RKO (cell line): ENCODE measurements at regions not wholly inside any gene's neighbourhood (a gene's known extent, or its start where the extent isn't known, plus 50 kb on each side); places are given as distances from the start of the nearest gene placed in this dataset.

Experiments used
- DNase-seq: peaks from one replicate; pipeline ENCODE4 v3.0.0-alpha.2; 2016; ENCODE audit warnings: low spot score

DNA sequence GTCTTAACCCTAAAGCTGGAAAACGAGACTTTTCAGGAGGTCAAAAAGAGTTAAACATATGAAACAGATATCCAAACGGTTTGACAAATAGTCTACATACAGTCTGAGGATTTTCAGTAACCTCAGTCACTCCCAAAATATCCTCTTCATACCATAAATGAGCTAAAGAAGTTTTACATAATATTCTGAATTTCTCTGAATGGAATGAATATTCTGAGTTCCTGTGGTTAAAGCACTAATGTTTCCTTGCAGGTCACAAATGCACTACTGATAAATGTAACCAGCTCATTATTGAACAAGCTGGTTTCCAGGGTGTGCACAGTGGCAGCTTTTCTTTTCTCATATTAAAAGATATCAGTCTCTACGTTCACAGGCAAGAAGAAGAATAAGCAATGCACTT, 137.4 kb upstream of the POU1F1 start:
- no peak for DNase-seq

GRCh38 chr3:87410110-87410509, 133.7 kb upstream of the POU1F1 start:
- DNase-seq, result no peak

DNA sequence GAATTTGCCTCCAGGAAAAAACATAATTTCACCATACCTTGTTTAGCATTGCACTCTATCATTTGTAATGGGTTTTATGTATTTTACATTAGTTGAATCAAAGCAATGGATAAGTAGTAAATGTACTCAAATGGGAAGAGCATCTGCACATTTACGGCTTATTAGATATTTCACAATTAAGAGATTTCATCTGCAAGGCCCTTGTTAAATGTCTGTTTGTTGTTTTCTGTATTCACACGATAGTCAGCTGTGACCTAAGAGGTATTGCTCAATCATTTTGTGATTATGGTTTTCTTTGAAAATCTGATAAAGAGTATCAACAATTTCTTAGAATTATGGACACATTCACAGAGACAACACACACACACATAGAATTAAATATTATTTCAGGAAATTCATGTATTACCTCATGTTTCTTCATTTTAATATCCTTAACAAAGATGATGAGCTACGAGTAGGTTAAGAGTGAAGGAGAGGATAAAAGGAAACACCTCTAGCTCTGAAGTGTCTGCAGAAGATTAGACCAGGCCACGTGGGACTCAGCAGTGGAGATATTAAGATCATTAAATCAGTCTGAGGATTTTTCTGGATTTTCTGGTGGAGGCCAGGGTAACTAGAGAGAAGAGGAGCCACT, 121.9 kb upstream of the POU1F1 start:
- no peak for DNase-seq

DNA sequence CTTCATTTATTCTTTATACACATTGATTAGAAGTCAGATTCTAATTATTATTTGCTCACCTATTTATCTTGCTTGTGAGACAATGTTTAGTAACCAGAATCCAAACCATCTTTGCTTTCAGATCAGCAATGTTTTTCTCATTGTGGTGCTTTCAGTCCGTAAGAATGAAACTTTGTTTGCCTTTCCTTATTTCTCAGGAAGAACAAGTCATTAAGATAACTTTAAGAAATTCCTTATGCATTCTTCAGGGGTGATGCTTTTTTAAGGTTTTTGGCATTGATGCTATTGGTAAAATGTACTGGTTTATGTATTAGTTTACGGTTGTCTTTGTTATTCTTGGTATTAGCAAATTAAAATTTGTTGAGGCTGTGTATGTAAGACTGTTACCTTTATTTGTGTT, 120.8 kb upstream of the POU1F1 start:
- DNase-seq, result no peak

DNA sequence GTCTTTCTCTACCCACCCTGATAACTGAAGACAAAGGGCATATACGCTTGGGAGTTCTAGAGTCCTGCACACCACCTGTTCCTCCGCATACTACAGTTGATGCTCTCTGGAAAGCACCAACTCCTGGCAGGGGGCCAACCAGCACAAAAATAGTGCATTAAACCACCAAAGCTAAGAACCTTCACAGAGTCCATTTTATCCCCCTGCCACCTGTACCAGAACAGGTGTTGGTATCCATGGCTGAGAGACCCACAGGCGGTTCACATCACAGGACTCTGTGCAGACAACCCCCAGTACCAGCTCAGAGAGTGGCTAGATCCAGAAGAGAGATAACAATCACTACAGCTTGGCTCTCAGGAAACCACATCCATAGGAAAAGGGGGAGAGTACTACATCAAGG, 114.4 kb upstream of the POU1F1 start:
- DNase-seq, result no peak

- DNase-seq, result no peak
These were observed 114.0 kb upstream of the POU1F1 start for GRCh38 chr3:87390353-87390752.

GRCh38 chr3:87375231-87375682, 98.9 kb upstream of the POU1F1 start:
- DNase-seq, result no peak

DNA sequence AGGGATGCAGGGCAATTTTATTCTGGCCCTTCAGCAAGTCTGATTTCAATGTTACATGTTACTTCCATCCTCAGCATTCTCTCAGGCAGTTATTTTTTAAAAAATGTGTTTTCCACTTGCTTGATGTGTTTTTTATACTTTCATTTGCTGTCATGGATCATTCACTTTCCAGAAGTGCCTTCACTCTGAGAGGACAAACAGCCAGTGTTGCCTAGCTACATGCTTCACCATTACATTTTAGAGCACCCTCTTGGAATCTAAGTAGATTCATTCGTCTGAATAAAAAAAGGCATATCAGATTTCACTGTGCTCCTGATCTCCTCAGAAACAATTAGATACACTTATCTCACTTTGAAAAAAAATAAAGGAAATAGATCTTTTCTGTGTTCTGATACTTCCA, 93.6 kb upstream of the POU1F1 start:
- DNase-seq, result no peak

DNA sequence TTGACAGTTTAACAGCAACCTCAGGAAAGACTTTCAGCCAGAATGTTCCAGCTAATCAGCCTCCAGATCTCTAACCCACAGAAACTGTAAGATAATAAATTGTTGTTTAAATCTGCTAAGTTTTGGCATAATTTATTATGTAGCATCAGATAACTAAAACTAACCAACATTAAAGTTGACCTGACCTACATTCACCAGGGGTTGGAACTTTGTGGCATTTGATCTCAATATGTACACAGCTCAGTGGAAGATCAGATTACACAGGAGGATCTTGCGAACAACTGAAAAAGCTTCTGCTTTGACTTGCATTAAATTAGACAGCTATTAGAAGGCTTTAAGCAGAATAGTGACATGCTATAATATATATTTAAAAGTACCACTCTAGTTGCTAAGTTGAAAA, 91.4 kb upstream of the POU1F1 start:
- no peak for DNase-seq

DNA sequence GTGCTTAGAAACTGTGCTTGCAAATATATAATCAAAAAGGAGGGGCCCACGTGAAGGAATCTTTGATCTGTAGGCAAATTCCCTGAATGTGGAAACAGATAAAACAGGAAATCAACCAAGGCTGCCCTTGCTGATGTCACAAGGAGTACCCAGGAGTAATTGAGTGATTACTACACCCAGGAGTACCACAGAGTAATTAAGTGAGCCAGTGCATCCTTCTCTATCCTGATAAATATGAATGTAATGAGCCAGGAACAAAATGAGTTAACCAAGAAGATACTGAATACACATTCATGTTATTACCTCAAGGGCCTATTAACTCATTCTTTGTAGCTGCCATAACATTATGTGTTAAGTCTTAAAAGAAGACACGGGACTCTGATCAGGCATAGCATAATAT, 87.3 kb upstream of the POU1F1 start:
- DNase-seq, result no peak

GRCh38 chr3:87361956-87362355, 85.6 kb upstream of the POU1F1 start:
- no peak for DNase-seq

DNA sequence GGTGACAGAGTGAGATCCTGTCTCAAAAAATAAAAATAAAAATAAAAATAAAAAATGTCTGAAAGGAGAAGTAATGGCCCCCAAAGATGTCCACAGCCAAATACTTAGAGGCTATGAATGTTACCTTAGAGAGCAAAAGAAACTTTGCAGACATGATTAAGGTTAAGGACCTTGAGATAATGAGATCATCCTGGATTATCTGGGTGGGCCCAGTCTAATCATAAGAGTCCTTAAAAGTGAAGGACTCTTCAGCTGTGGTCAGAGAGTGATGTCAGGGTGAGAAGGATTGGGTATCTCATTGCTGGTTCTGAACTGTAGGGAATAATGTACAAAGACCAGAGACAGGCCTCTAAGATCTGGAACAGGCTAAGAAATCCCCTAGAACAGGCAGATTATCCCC, 84.9 kb upstream of the POU1F1 start:
- DNase-seq, result no peak

GRCh38 chr3:87359826-87360225, 83.4 kb upstream of the POU1F1 start:
- no peak for DNase-seq

DNA sequence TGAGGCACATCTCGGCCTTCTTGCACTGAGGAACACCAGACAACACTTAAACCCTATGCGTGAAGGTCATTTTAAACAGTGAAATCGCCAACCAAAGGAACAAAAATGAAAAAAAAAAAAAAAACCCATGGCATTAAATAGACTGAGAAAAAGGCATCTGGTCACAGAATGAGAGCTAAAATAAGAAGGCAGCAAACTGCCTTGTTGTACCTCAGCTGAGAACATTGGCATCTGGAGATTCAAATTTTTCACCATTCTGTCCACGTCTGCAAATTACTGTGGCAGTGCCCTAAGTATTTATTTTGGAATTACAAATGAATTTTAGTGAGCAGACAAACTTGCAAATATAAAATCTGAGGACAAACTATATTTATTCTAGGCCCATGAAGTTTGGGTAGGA, 82.6 kb upstream of the POU1F1 start:
- DNase-seq, result no peak

GRCh38 chr3:87358066-87358465, 81.7 kb upstream of the POU1F1 start:
- peak; percentile 43 for DNase-seq

- no peak for DNase-seq
These were observed 78.0 kb upstream of the POU1F1 start for GRCh38 chr3:87354398-87354797.

DNA sequence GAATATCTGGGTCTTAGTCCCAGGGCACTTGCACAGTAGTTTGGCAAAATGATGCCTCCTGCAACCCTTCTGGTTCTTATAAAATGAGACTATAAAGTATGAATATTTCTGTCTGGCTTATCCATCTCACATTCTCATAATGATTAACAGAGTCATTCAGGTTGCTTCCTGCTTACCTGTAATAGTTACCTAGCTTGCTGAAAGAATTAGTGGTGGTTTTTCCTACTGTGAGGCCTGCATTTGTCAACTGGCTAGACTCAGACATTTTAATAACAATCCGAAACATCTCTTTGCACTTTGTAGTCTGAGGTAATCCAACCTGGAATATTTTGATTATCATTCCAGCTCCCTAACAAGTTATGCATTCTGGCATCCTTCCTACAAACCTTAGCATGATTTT, 75.6 kb upstream of the POU1F1 start:
- DNase-seq, result no peak

DNA sequence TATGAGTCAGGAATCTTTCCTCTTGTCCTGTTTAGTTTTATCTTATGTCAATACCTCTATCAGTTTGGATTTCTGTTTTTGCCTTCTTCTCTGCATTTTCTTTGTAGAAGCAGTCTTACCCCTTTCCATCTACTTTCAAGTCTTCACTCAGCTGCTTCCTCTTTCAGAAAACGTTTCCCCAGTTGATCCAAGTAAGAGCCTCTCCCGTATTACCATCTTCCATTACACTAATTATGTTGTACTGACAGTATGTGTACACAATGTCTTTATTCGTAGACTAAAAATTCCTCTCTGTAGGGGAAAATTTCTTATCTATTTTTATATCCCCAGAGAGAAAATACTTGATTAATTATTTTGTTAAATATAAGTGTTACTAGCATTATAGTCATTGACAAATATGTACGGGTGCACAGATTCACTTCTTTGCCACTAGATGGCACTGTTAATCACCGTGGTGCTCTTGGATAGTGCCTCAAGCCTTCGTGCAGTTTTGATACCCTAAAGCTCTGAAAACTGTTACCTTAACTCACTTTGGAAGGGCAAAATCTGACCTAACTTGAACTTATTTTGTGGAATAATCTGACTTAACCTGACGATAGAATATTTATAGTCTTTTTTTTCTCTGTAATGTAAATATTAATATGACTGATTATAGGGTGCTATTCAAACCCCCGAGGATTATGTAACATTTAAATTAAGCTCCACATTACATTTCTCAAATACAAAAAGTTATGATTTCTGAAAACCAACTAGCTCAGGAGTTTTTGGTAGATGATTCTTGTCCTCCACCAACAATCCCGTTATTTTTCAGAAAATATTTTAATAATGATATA, 74.2 kb upstream of the POU1F1 start:
- DNase-seq, result peak; percentile 78

DNA sequence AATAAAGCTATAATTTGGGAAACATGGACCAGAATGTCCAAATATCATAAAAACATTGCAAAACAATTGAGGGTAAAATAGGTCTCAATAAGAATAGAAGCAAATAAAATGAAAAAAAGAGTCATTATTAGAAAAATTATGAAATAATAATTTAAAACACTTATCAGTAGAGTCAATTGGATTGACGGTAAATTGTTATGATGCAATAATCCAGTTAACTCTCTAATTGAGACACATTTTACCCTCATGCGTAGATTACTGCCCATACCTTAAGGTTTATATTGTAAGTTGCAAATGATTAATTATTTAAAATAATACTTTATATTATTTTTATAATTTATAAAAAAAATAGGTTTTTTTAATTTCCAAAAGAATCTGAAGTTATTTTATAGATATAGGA, 73.4 kb upstream of the POU1F1 start:
- no peak for DNase-seq

DNA sequence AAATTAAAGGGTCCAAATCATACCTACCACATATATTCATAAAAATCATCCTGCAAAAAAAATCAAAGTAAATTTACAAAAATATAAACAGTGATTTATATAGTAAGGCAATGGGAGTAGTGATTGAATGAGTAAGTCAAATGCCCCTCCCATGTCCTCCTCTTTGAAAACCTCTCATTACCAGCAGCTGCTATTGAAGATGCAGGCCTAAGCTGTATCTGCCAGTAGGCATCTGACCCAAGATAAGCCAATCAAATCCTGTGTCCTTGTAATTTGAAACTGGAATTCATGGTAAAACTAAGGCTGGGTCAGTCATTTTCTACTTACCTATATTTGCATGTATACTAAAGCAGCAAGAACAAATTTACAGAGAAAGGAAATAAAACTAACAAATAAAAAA, 60.4 kb upstream of the POU1F1 start:
- no peak for DNase-seq

GRCh38 chr3:87335931-87336330, 59.5 kb upstream of the POU1F1 start:
- no peak for DNase-seq

DNA sequence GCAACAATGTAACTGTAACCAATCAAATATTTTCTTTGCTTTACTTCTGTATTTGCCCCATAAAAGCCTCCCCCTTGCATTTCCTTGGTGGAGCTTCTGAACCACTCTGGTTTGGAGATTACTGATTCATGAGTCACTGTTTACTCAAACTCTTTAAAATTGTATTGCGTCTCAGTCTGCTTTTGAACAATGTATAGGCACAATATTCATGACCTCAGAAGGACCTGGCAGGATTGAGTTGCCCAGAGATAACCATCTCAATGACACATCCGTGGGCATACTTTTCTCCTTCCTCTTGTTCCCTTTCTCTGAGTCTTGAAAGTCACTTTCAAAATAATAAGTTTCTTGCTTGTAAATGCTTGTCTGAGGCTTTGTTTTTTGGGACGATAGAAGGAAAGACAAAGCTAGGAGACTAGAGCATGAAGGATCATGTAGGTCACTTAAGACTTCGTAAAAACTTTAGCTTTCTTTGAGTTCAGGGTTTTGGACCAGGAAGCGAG, 57.1 kb upstream of the POU1F1 start:
- peak; percentile 86 for DNase-seq

GRCh38 chr3:87332789-87333188, 56.4 kb upstream of the POU1F1 start:
- DNase-seq, result no peak

DNA sequence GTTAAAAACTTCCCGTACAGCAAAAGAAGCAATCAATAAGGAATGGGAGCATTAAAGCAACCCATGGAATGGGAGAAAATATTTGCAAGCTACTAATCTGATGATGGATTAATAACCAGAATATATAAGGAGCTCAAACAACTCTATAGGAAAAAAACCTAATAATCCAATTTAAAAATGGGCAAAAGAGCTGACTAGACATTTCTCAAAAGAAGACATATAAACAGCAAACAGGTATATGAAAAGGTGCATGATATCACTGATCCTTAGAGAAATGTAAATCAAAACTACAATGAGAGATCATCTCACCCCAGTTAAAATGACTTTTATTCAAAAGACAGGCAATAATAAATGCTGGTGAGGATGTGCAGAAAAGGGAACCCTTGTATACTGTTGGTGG, 52.7 kb upstream of the POU1F1 start:
- no peak for DNase-seq
